ENCODE measurements at regions not wholly inside any gene's neighbourhood (a gene's known extent, or its start where the extent isn't known, plus 50 kb on each side); places are given as distances from the start of the nearest gene placed in this dataset.
"Not testable (repeated sequence)": the region's sequence is repeated elsewhere in the genome, so short reads cannot be mapped to it uniquely, and the experiment has no call there.

- DNase-seq (ENCODE audit: low spot score) = no peak
Measured at GRCh38 chr2:208686665-208687064, 280.1 kb downstream of the PTH2R start.

GRCh38 chr2:208687720-208688119 is 281.1 kb downstream of the PTH2R start:
- DNase-seq (ENCODE audit: low spot score) = not testable (repeated sequence)

GRCh38 chr2:208698114-208698513 is 291.5 kb downstream of the PTH2R start:
- no peak for DNase-seq (ENCODE audit: low spot score)

GRCh38 chr2:208708486-208708885 is 301.9 kb downstream of the PTH2R start:
- DNase-seq (ENCODE audit: low spot score) = no peak

- DNase-seq (ENCODE audit: low spot score) = no peak
Measured at GRCh38 chr2:208711598-208711997, 305.0 kb downstream of the PTH2R start.

- DNase-seq (ENCODE audit: low spot score) = peak; percentile 23
Measured at GRCh38 chr2:208713066-208713745, 306.6 kb downstream of the PTH2R start.

GRCh38 chr2:208718828-208719227 is 312.2 kb downstream of the PTH2R start:
- no peak for DNase-seq (ENCODE audit: low spot score)

GRCh38 chr2:208722731-208723130 is 316.1 kb downstream of the PTH2R start:
- no peak for DNase-seq (ENCODE audit: low spot score)

- DNase-seq (ENCODE audit: low spot score) = no peak
Measured at GRCh38 chr2:208725280-208725679, 318.7 kb downstream of the PTH2R start.

- DNase-seq (ENCODE audit: low spot score) = no peak
Measured at GRCh38 chr2:208726242-208726641, 319.6 kb downstream of the PTH2R start.

- DNase-seq (ENCODE audit: low spot score) = not testable (repeated sequence)
Measured at GRCh38 chr2:208751663-208752415, 345.2 kb downstream of the PTH2R start.

GRCh38 chr2:208757364-208757763 is 350.8 kb downstream of the PTH2R start:
- no peak for DNase-seq (ENCODE audit: low spot score)

GRCh38 chr2:208773074-208773473 is 366.5 kb downstream of the PTH2R start:
- DNase-seq (ENCODE audit: low spot score) = not testable (repeated sequence)

GRCh38 chr2:208781166-208781565 is 374.6 kb downstream of the PTH2R start:
- no peak for DNase-seq (ENCODE audit: low spot score)

GRCh38 chr2:208782097-208782496 is 375.5 kb downstream of the PTH2R start:
- no peak for DNase-seq (ENCODE audit: low spot score)

- DNase-seq (ENCODE audit: low spot score) = no peak
Measured at GRCh38 chr2:208783184-208783583, 376.6 kb downstream of the PTH2R start.

- DNase-seq (ENCODE audit: low spot score) = not testable (repeated sequence)
Measured at GRCh38 chr2:208784774-208785173, 378.2 kb downstream of the PTH2R start.

GRCh38 chr2:208791257-208791656 is 384.7 kb downstream of the PTH2R start:
- DNase-seq (ENCODE audit: low spot score) = no peak

GRCh38 chr2:208792766-208793165 is 386.2 kb downstream of the PTH2R start:
- DNase-seq (ENCODE audit: low spot score) = no peak

GRCh38 chr2:208793434-208793833 is 386.8 kb downstream of the PTH2R start:
- DNase-seq (ENCODE audit: low spot score) = no peak

GRCh38 chr2:208794288-208794975 is 387.8 kb downstream of the PTH2R start:
- no peak for DNase-seq (ENCODE audit: low spot score)

- no peak for DNase-seq (ENCODE audit: low spot score)
Measured at GRCh38 chr2:208798698-208799097, 392.1 kb downstream of the PTH2R start.

GRCh38 chr2:208799397-208799796 is 392.8 kb downstream of the PTH2R start:
- no peak for DNase-seq (ENCODE audit: low spot score)
